GM23248 (cell line): ENCODE measurements at regions not wholly inside any gene's neighbourhood (a gene's known extent, or its start where the extent isn't known, plus 50 kb on each side); places are given as distances from the start of the nearest gene placed in this dataset.

ENCODE experiments used
- DNase-seq: peaks from one replicate; pipeline ENCODE4 v3.0.0-alpha.2; 2015
- H2AFZ ChIP-seq: fragments of 200-600 bp; sonication (generic); 2 replicates; pipeline ENCODE4 v1.6.1; 2016; ENCODE audit warnings: antibody characterized with exemption
- H3F3A ChIP-seq: fragments of 200-600 bp; sonication (generic); 2 replicates; pipeline ENCODE4 v1.6.1; 2016; ENCODE audit warnings: mild to moderate bottlenecking, antibody characterized with exemption, mixed run types; ENCODE audit not compliant: insufficient read depth
- H3K27ac ChIP-seq: fragments of 200-600 bp; sonication (generic); 2 replicates; pipeline ENCODE4 v1.5.1; 2016; ENCODE audit warnings: mild to moderate bottlenecking
- H3K27me3 ChIP-seq: fragments of 200-600 bp; sonication (generic); replicated peaks from 2 replicates; pipeline ENCODE4 v1.6.1; 2016; ENCODE audit warnings: mild to moderate bottlenecking; ENCODE audit not compliant: insufficient read depth
- H3K36me3 ChIP-seq: fragments of 200-600 bp; sonication (generic); 2 replicates; pipeline ENCODE4 v1.6.1; 2016; ENCODE audit warnings: low read depth, mild to moderate bottlenecking
- H3K4me1 ChIP-seq: fragments of 200-600 bp; sonication (generic); 2 replicates; pipeline ENCODE4 v1.6.1; 2016; ENCODE audit warnings: mild to moderate bottlenecking; ENCODE audit not compliant: insufficient read depth
- H3K4me2 ChIP-seq: fragments of 200-600 bp; sonication (generic); one replicate; pipeline ENCODE4 v1.6.1; 2016; ENCODE audit warnings: mild to moderate bottlenecking; ENCODE audit not compliant: unreplicated experiment
- H3K4me3 ChIP-seq: fragments of 200-600 bp; sonication (generic); 2 replicates; pipeline ENCODE4 v1.5.1; 2016; ENCODE audit warnings: mild to moderate bottlenecking
- H3K79me2 ChIP-seq: fragments of 200-600 bp; sonication (generic); 2 replicates; pipeline ENCODE4 v1.6.1; 2016; ENCODE audit warnings: mild to moderate bottlenecking; ENCODE audit not compliant: insufficient read depth
- H3K9ac ChIP-seq: fragments of 200-600 bp; sonication (generic); 2 replicates; pipeline ENCODE4 v1.6.1; 2016; ENCODE audit warnings: mild to moderate bottlenecking
- H3K9me2 ChIP-seq: fragments of 200-600 bp; sonication (generic); 2 replicates; pipeline ENCODE4 v1.6.1; 2016; ENCODE audit warnings: mixed run types, mild to moderate bottlenecking, moderate library complexity; ENCODE audit not compliant: insufficient read depth
- H3K9me3 ChIP-seq: fragments of 200-600 bp; sonication (generic); one replicate; pipeline ENCODE4 v1.6.1; 2017; ENCODE audit warnings: low read depth
- H4K20me1 ChIP-seq: fragments of 200-600 bp; sonication (generic); 2 replicates; pipeline ENCODE4 v1.6.0; 2016; ENCODE audit not compliant: insufficient read depth
- EZH2 ChIP-seq: fragments of 200-600 bp; sonication (generic); IDR thresholded peaks from 2 replicates; pipeline ENCODE4 v1.6.1; 2018; ENCODE audit warnings: antibody characterized with exemption, mild to moderate bottlenecking; ENCODE audit not compliant: insufficient read depth, poor library complexity, severe bottlenecking
- EZH2phosphoT487 ChIP-seq: fragments of 200-600 bp; sonication (generic); IDR thresholded peaks from 2 replicates; pipeline ENCODE4 v1.6.1; 2018; ENCODE audit warnings: antibody characterized with exemption, moderate library complexity, mild to moderate bottlenecking, low read depth; ENCODE audit not compliant: insufficient read depth
- WGBS, 2 experiments: methylation state at CpG; one replicate each; pipeline ENCODE4 v1.1.6; 2015 to 2017; ENCODE audit warnings: low lambda C conversion rate in 2 of 2, low coverage in 1 of 2; ENCODE audit errors: missing lambda C conversion rate in 2 of 2; 5-methylcytosine and 5-hydroxymethylcytosine counted together
- in situ Hi-C: fragments of 300-500 bp; cut with MboI; formaldehyde crosslinking; loops from 2 replicates; pipeline ENCODE4 v1.15.0; 2020

- WGBS, 2 experiments: 6% methylated on average over 2 of the region's 2 CpGs
- H3K4me3 ChIP-seq: no peak overlapping the region
Observed at GRCh38 chr11:96960476-96960875, 570.7 kb downstream of the JRKL start.

GRCh38 chr11:96960926-96961325 is 571.1 kb downstream of the JRKL start:
- Histone ChIP-seq H3K9me3 (no peaks in the 10 kb centered on the region), H3K9ac (no peak overlapping the region), H3K36me3 (no peaks in the 10 kb centered on the region), H3K9me2 (no peaks in the 10 kb centered on the region), H3K4me2 (no peak overlapping the region), H3K27me3 (no peaks in the 10 kb centered on the region), H3K79me2 (no peaks in the 10 kb centered on the region), H3K27ac (no peak overlapping the region), H2AFZ (no peak overlapping the region), H3K4me1 (no peaks in the 10 kb centered on the region), H4K20me1 (no peaks in the 10 kb centered on the region), H3K4me3 (no peak overlapping the region), H3F3A (no peaks in the 10 kb centered on the region)
- in situ Hi-C loops: no loop called here
- TF ChIP-seq EZH2phosphoT487: no peak
- TF ChIP-seq EZH2: no peak
- WGBS, 2 experiments: 10 to 29% methylated on average over 1 of the region's 1 CpG
- DNase-seq: no peak

More at GRCh38 chr11:96960476-96960875, 570.7 kb downstream of the JRKL start:
- DNase-seq: no peak
- TF ChIP-seq EZH2: no peak
- no peaks in the 10 kb centered on the region for H3K9me3 ChIP-seq
- H3K4me2 ChIP-seq: no peak overlapping the region
- H3K9me2 ChIP-seq: no peaks in the 10 kb centered on the region
- no peaks in the 10 kb centered on the region for H4K20me1 ChIP-seq
- in situ Hi-C loops: no loop called here
- no peaks in the 10 kb centered on the region for H3K27me3 ChIP-seq
- H3K36me3 ChIP-seq: no peaks in the 10 kb centered on the region
- no peak overlapping the region for H3K9ac ChIP-seq
- H3F3A ChIP-seq: no peaks in the 10 kb centered on the region
- no peak overlapping the region for H3K27ac ChIP-seq
- H3K79me2 ChIP-seq: no peaks in the 10 kb centered on the region
- no peaks in the 10 kb centered on the region for H3K4me1 ChIP-seq
- no peak overlapping the region for H2AFZ ChIP-seq

- no peaks in the 10 kb centered on the region for H4K20me1 ChIP-seq
- in situ Hi-C loops: no loop called here
- no peaks in the 10 kb centered on the region for H3K27me3 ChIP-seq
- WGBS, 2 experiments: 13 to 14% methylated on average over 4 of the region's 4 CpGs
- H3K79me2 ChIP-seq: no peaks in the 10 kb centered on the region
- H3K36me3 ChIP-seq: no peaks in the 10 kb centered on the region
- H3F3A ChIP-seq: no peaks in the 10 kb centered on the region
- H3K9me2 ChIP-seq: no peaks in the 10 kb centered on the region
- DNase-seq: no peak
- no peak overlapping the region for H3K4me2 ChIP-seq
- no peaks in the 10 kb centered on the region for H3K4me1 ChIP-seq
- no peaks in the 10 kb centered on the region for H3K9me3 ChIP-seq
- no peak overlapping the region for H3K4me3 ChIP-seq
- H2AFZ ChIP-seq: no peak overlapping the region
- TF ChIP-seq EZH2phosphoT487 (no peak), EZH2 (no peak)
- H3K27ac ChIP-seq: no peak overlapping the region
- H3K9ac ChIP-seq: no peak overlapping the region
Observed at GRCh38 chr11:96961931-96962330, 572.1 kb downstream of the JRKL start.

GRCh38 chr11:96963375-96963774 is 573.6 kb downstream of the JRKL start:
- H3K9me2 ChIP-seq: no peaks in the 10 kb centered on the region
- in situ Hi-C loops: no loop called here
- H3K4me1 ChIP-seq: no peaks in the 10 kb centered on the region
- no peaks in the 10 kb centered on the region for H3K79me2 ChIP-seq
- H3K27ac ChIP-seq: no peak overlapping the region
- no peaks in the 10 kb centered on the region for H3K9me3 ChIP-seq
- H4K20me1 ChIP-seq: no peaks in the 10 kb centered on the region
- no peak overlapping the region for H3K4me3 ChIP-seq
- no peak overlapping the region for H2AFZ ChIP-seq
- H3F3A ChIP-seq: no peaks in the 10 kb centered on the region
- H3K4me2 ChIP-seq: no peak overlapping the region
- DNase-seq: no peak
- 27 to 29% methylated on average over 2 of the region's 2 CpGs for WGBS, 2 experiments
- no peaks in the 10 kb centered on the region for H3K36me3 ChIP-seq
- TF ChIP-seq EZH2phosphoT487 (no peak), EZH2 (no peak)
- no peak overlapping the region for H3K9ac ChIP-seq
- no peaks in the 10 kb centered on the region for H3K27me3 ChIP-seq

GRCh38 chr11:96964661-96965060 is 574.8 kb downstream of the JRKL start:
- Histone ChIP-seq H3K36me3 (no peaks in the 10 kb centered on the region), H3K79me2 (no peaks in the 10 kb centered on the region), H3K9ac (no peak overlapping the region), H3K4me3 (no peak overlapping the region), H3K9me3 (no peaks in the 10 kb centered on the region), H3K4me2 (no peak overlapping the region), H2AFZ (no peak overlapping the region), H3K27ac (no peak overlapping the region), H4K20me1 (no peaks in the 10 kb centered on the region), H3K9me2 (no peaks in the 10 kb centered on the region), H3K4me1 (no peaks in the 10 kb centered on the region), H3K27me3 (no peaks in the 10 kb centered on the region), H3F3A (no peaks in the 10 kb centered on the region)
- TF ChIP-seq EZH2phosphoT487 (no peak), EZH2 (no peak)
- no peak for DNase-seq
- in situ Hi-C loops: no loop called here
- 13 to 15% methylated on average over 2 of the region's 2 CpGs for WGBS, 2 experiments
